NCI-H2029 treated with DMSO at 0.1 percent for 48 hours (cell line): ENCODE measurements at regions not wholly inside any gene's neighbourhood (a gene's known extent, or its start where the extent isn't known, plus 50 kb on each side); places are given as distances from the start of the nearest gene placed in this dataset.

Source experiments
- DNase-seq: peaks from one replicate; lab custom pipeline; 2025; lab: John Stamatoyannopoulos, UW

DNA sequence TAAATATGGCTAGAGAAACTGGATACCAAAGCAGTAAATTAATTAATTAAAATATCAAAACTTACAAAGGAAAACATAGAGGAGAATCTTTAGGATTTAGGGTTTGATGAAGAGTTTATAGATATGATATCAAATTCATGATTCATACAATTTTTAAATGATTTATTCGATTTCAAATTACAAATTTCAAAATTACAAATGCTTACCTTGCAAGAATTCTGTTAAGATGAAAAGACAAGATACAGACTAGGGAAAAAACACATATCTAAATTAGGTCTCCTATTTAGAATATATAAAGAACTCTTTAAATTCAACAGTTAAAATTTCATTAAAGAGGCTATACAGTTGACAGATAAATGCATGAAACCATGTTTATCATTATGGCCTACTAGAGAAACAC, 930.7 kb downstream of the ZPLD1 start:
- DNase-seq, result no peak

DNA sequence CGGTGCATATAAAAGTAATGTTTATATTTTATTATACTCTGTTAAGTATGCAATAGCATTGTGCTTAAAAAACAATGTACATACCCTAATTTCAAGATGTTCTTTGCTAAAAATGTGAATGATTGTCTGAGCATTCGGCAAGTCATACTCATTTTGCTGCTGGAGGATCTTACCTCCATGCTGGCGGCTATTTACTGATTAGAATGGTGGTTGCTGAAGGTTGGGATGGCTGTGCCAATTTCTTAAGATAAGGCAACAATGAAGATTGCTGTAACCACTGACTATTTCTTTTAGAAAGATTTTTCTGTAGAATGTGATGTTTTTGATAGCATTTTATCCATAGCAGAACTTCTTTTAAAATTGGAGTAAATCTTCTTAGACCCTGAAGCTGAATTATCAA, 932.7 kb downstream of the ZPLD1 start:
- no peak for DNase-seq

- DNase-seq, result no peak
Observed at GRCh38 chr3:103371411-103371810, 936.6 kb downstream of the ZPLD1 start.

- DNase-seq, result no peak
Observed at GRCh38 chr3:103372031-103372430, 937.2 kb downstream of the ZPLD1 start.

GRCh38 chr3:103380391-103380790, 945.6 kb downstream of the ZPLD1 start:
- DNase-seq, result no peak

- DNase-seq, result no peak
Observed at GRCh38 chr3:103381296-103382079, 946.7 kb downstream of the ZPLD1 start.

DNA sequence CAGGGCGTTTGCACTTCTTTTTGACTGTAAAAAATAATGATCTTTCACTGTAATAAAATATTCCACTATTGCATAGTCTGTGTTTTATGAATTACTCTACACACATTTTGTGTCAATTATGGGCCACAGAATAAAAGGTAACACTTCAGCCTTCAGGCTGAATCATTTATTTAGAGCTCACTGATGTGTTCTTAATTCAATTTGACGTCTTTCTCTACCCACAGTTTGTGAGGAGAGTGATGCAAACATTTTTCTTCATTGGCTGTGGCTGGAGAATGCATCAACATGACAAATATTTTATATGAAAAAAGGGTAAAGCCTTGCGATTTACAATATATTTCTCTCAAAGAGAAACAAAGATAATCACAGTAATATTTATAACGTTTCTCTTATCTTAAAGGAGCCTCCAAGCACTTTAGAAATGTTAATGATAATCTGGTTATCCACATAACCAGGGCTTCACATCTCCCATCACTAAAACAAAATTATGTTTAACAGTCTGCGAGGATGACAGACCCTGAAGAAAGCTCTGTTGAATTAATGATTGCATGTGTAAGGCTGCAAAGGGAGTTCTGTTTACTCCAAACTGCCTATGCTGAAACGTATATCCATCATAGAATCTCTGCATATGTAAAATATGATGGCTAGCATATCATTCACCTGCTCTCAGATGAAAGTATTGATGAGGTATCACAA, 951.3 kb downstream of the ZPLD1 start:
- no peak for DNase-seq

DNA sequence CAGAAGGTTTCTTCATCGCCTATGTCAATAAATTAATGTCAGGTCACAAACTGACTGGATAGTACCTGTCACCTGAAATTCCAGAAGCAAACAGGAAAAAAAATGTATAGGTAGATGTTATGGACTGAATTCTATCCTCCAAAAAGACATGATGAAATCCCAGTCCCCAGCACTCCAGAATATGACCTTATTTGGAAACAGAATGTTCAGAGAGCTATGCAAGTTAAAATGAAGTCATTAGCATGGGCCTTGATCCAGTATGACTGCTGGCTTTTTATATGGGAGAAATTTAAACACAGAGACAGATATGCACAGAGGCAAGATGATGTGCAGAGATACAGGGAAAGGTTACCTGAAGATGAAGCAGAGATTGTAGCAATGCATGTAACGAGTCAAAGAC, 953.4 kb downstream of the ZPLD1 start:
- DNase-seq, result no peak

GRCh38 chr3:103389356-103389755, 954.5 kb downstream of the ZPLD1 start:
- no peak for DNase-seq

GRCh38 chr3:103393395-103394186, 958.8 kb downstream of the ZPLD1 start:
- DNase-seq, result no peak

- no peak for DNase-seq
Observed at GRCh38 chr3:103403191-103403590, 968.4 kb downstream of the ZPLD1 start.

GRCh38 chr3:103406320-103406850, 971.6 kb downstream of the ZPLD1 start:
- DNase-seq, result no peak

GRCh38 chr3:103410231-103410630, 975.4 kb downstream of the ZPLD1 start:
- no peak for DNase-seq

- DNase-seq, result no peak
Observed at GRCh38 chr3:103421460-103421859, 986.6 kb downstream of the ZPLD1 start.

DNA sequence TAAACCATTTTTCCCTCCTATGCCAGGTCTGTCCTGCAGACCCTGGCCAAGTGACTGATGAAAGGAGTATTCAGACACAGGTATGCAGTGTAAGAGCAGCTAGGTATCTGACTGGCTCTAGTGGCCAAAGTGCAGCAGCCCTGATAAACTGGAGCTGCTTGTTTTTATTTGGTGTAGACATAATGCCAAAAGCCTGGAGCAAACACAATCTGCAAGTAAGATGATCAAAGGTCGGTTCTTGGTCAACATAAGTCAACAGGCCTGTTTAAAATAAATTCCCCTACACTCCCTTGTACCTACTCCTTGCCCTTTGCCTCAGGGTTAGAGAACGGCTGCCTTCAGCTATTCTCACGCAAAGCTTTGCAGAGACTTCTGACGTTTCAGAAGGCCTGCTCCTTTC, 1003.1 kb downstream of the ZPLD1 start:
- DNase-seq, result no peak

GRCh38 chr3:103440539-103441203, 1005.9 kb downstream of the ZPLD1 start:
- no peak for DNase-seq

GRCh38 chr3:103446953-103447629, 1012.3 kb downstream of the ZPLD1 start:
- no peak for DNase-seq

GRCh38 chr3:103453152-103453551, 1018.3 kb downstream of the ZPLD1 start:
- no peak for DNase-seq

- no peak for DNase-seq
Observed at GRCh38 chr3:103459815-103460214, 1025.0 kb downstream of the ZPLD1 start.

GRCh38 chr3:103470498-103470897, 1035.7 kb downstream of the ZPLD1 start:
- no peak for DNase-seq

GRCh38 chr3:103494011-103494410, 1059.2 kb downstream of the ZPLD1 start:
- DNase-seq, result no peak
